Lung (tissue), 11 donors: ENCODE measurements at regions not wholly inside any gene's neighbourhood (a gene's known extent, or its start where the extent isn't known, plus 50 kb on each side); places are given as distances from the start of the nearest gene placed in this dataset.

Experiments used
- ATAC-seq: fragments of 200-7000 bp; cut with Tn5 transposase; one replicate; pipeline ENCODE4 v1.9.1; 2020; ENCODE audit warnings: moderate number of reproducible peaks; ENCODE audit not compliant: insufficient read depth, low FRiP score
- DNase-seq, 3 donors: peaks; one replicate each; pipeline ENCODE4 v3.0.0-alpha.2; 2013 to 2017
- H3K27ac ChIP-seq, 2 donors: one replicate each; pipeline ENCODE4 v1.5.1; 2013; ENCODE audit warnings: mild to moderate bottlenecking in 2 of 2, moderate library complexity in 2 of 2, control low read depth in 1 of 2, inconsistent platforms in 1 of 2, low read depth in 1 of 2, low read length in 1 of 2
- H3K27me3 ChIP-seq, 3 donors: one replicate each; pipeline ENCODE4 v1.5.1; 2013; ENCODE audit warnings: low read length in 2 of 3; ENCODE audit not compliant: control insufficient read depth in 3 of 3, insufficient read depth in 3 of 3
- H3K36me3 ChIP-seq, 4 donors: one replicate each; pipeline ENCODE4 v1.5.1; 2013; ENCODE audit warnings: low read length in 4 of 4, mild to moderate bottlenecking in 1 of 4, moderate library complexity in 1 of 4; ENCODE audit not compliant: control insufficient read depth in 4 of 4, insufficient read depth in 4 of 4
- H3K4me1 ChIP-seq, 5 donors: one replicate each; pipeline ENCODE4 v1.5.1; 2013; ENCODE audit warnings: low read length in 5 of 5, mild to moderate bottlenecking in 2 of 5, moderate library complexity in 1 of 5; ENCODE audit not compliant: control insufficient read depth in 5 of 5, insufficient read depth in 5 of 5
- H3K4me3 ChIP-seq: one replicate; pipeline ENCODE4 v1.5.1; 2013; ENCODE audit warnings: mild to moderate bottlenecking, control low read depth, moderate library complexity
- H3K9ac ChIP-seq, 2 donors: one replicate each; pipeline ENCODE4 v1.5.1; 2013; ENCODE audit warnings: low read length in 2 of 2, control low read depth in 1 of 2; ENCODE audit not compliant: insufficient read depth in 1 of 2
- H3K9me3 ChIP-seq, 4 donors: one replicate each; pipeline ENCODE4 v1.5.1; 2013; ENCODE audit warnings: low read length in 3 of 4, mild to moderate bottlenecking in 1 of 4, moderate library complexity in 1 of 4; ENCODE audit not compliant: control insufficient read depth in 4 of 4, insufficient read depth in 3 of 4
- CTCF ChIP-seq: IDR thresholded peaks from 2 replicates; pipeline ENCODE4 v1.5.1; 2012; ENCODE audit warnings: mild to moderate bottlenecking; ENCODE audit errors: control extremely low read depth, extremely low read depth
- WGBS, 2 donors: extraction: QIAGEN DNeasy Blood & Tissue Kit; methylation state at CpG; one replicate each; pipeline ENCODE4 v1.1.7; 2013; 5-methylcytosine and 5-hydroxymethylcytosine counted together
- donor health status: control.
- donor health status: control.
- donor health status: Bipolar disorder and iron deficiency.
- donor health status: healthy.
- donor health status: DM: yes; HTN: yes; CAD: no.

- Histone ChIP-seq H3K27ac (no peak overlapping the region), H3K36me3 (no peaks in the 10 kb centered on the region), H3K4me3 (no peak overlapping the region), H3K9me3 (no peaks in the 10 kb centered on the region), H3K9ac (no peak overlapping the region), H3K4me1 (peaks cover 5 to 46% (median 11%) of the 10 kb centered on the region in 5 donors), H3K27me3 (no peaks in the 10 kb centered on the region)
- TF ChIP-seq CTCF = no peak
- no peak for DNase-seq
- no peak for ATAC-seq
- WGBS, 2 donors = 71 to 81% methylated on average over 3 of the region's 3 CpGs
These were observed 75.6 kb upstream of the MGAT5 start for GRCh38 chr2:134178138-134178877.

- peak overlapping the region; percentile 33 to 41 for H3K27ac ChIP-seq
- no peaks in the 10 kb centered on the region for H3K27me3 ChIP-seq
- H3K4me3 ChIP-seq = no peak overlapping the region
- DNase-seq = peak in 1 of 3 donors; percentile 44
- 45 to 47% methylated on average over 5 of the region's 5 CpGs for WGBS, 2 donors
- TF ChIP-seq CTCF = no peak
- H3K9me3 ChIP-seq = no peaks in the 10 kb centered on the region
- no peak overlapping the region for H3K9ac ChIP-seq
- ATAC-seq = no peak
- H3K36me3 ChIP-seq = peaks cover 0 to 4% (median 0%) of the 10 kb centered on the region in 4 donors
- peaks cover 4 to 33% (median 6%) of the 10 kb centered on the region in 5 donors for H3K4me1 ChIP-seq
These were observed 72.7 kb upstream of the MGAT5 start for GRCh38 chr2:134181219-134181618.

GRCh38 chr2:134183679-134184078 lies 70.2 kb upstream of the MGAT5 start:
- 87% methylated on average over 9 of the region's 9 CpGs for WGBS, 2 donors

More at GRCh38 chr2:134183679-134184078, 70.2 kb upstream of the MGAT5 start:
- DNase-seq (no peak), ATAC-seq (no peak)
- TF ChIP-seq CTCF = no peak
- Histone ChIP-seq H3K4me1 (peaks cover 0 to 23% (median 0%) of the 10 kb centered on the region in 5 donors), H3K27ac (no peak overlapping the region), H3K27me3 (no peaks in the 10 kb centered on the region), H3K9me3 (no peaks in the 10 kb centered on the region), H3K4me3 (no peak overlapping the region), H3K9ac (no peak overlapping the region), H3K36me3 (peaks cover 0 to 4% (median 0%) of the 10 kb centered on the region in 4 donors)
